ENCODE measurements at regions not wholly inside any gene's neighbourhood (a gene's known extent, or its start where the extent isn't known, plus 50 kb on each side); places are given as distances from the start of the nearest gene placed in this dataset.
"Not testable (repeated sequence)": the region's sequence is repeated elsewhere in the genome, so short reads cannot be mapped to it uniquely, and the experiment has no call there.

GRCh38 chr2:4972472-4972871 is 719.7 kb upstream of the SOX11 start:
- no peak for ATAC-seq
- H3K4me1 Mint-ChIP-seq: no peaks in the 10 kb centered on the region
- H3K9me3 Mint-ChIP-seq: peaks cover 7% of the 10 kb centered on the region
- no peak overlapping the region for H3K27ac Mint-ChIP-seq
- DNase-seq: no peak
- peaks cover 1% of the 10 kb centered on the region for H3K27me3 Mint-ChIP-seq
- H3K36me3 Mint-ChIP-seq (ENCODE audit: low read depth): no peaks in the 10 kb centered on the region
- no peak overlapping the region for H3K4me3 Mint-ChIP-seq

DNA sequence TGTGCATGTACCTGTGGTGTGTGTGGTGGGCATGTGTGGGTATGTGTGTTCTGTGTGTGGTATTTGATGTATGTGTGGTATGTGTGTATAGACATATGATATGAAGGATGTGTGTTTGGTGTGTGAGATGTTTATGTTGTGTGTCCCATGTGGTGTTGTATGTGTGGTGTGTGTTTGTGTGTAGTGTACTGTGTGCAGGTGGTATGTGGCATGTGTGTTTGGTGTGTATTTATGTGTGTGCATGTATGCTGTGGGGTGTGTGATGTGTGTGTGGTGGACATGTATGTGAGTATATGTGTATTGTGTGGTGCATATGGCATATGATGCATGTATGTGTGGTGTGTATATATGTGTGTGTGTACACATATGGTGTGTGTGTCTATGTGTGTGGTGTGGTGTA is 718.8 kb upstream of the SOX11 start:
- Mint-ChIP-seq H3K36me3 (ENCODE audit: low read depth) (no peaks in the 10 kb centered on the region), H3K27ac (no peak overlapping the region), H3K27me3 (peaks cover 1% of the 10 kb centered on the region), H3K9me3 (peaks cover 7% of the 10 kb centered on the region), H3K4me1 (no peaks in the 10 kb centered on the region), H3K4me3 (no peak overlapping the region)
- DNase-seq (no peak), ATAC-seq (no peak)

- no peak overlapping the region for H3K4me3 Mint-ChIP-seq
- DNase-seq (no peak), ATAC-seq (peak; percentile 49)
- no peaks in the 10 kb centered on the region for H3K36me3 Mint-ChIP-seq (ENCODE audit: low read depth)
- H3K27me3 Mint-ChIP-seq: peaks cover 1% of the 10 kb centered on the region
- H3K4me1 Mint-ChIP-seq: no peaks in the 10 kb centered on the region
- H3K9me3 Mint-ChIP-seq: peaks cover 7% of the 10 kb centered on the region
- H3K27ac Mint-ChIP-seq: no peak overlapping the region
Observed at GRCh38 chr2:4973973-4974372, 718.2 kb upstream of the SOX11 start.

DNA sequence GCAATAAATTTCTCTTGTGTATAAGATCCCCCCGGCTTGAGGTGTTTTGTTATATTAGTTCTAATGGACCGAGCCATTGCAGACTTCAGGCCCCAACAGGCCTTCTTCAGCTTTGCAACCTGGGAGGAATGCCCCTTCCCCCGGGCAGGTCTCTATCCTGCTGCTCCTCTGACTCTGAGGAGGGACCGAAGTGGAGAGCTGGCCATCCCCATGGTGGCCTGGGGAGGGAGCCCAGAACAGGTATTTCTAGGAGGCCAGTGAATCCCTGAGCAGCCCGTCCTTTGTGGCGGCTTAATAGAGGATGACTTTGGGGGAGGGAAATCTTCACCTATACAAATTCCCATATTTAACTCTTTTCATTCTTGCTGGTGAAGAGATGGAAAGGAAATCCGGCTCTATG is 715.8 kb upstream of the SOX11 start:
- ATAC-seq: no peak
- Mint-ChIP-seq H3K9me3 (peaks cover 5% of the 10 kb centered on the region), H3K4me3 (no peak overlapping the region), H3K36me3 (ENCODE audit: low read depth) (no peaks in the 10 kb centered on the region), H3K4me1 (no peaks in the 10 kb centered on the region), H3K27me3 (no peaks in the 10 kb centered on the region), H3K27ac (no peak overlapping the region)
- no peak for DNase-seq

DNA sequence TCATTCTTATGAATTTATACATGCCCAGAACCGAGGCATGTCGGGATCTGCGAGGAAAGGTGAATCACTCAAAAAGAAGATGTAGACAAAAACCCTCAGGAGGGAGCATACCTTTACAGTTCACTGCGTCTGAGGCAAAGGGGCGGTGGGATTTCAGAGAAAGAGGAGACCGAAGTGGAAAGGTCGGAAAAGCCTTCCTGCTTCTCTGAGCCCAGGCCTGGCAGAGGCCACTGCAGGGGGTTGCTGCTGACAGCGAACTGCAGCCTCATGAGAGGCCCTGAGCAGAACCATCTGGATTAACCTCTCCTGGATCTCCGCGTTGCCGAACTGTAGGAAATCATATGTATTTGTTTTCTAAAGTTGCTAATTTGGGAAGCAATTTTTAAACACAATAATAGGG is 713.1 kb upstream of the SOX11 start:
- ATAC-seq (no peak), DNase-seq (no peak)
- Mint-ChIP-seq H3K4me1 (no peaks in the 10 kb centered on the region), H3K4me3 (no peak overlapping the region), H3K27me3 (no peaks in the 10 kb centered on the region), H3K27ac (no peak overlapping the region), H3K9me3 (peaks cover 5% of the 10 kb centered on the region), H3K36me3 (ENCODE audit: low read depth) (no peaks in the 10 kb centered on the region)

DNA sequence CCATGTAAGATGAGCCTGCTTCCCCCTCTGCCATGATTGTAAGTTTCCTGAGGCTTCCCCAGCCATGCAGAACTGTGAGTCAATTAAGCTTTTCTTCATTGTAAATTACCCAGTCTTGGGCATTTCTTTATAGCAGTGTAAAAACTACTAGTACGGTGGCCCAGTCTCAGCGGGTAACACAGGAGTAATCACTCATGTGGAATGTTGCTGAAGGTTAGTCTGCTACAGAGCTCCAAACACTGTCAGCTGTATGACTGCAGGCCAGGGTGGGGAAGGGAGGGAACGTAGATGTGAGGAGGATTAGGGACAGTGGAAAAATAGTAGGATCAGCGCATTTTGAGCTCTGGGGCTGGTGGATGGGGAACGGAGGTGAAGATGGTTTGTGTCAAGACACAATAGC is 711.2 kb upstream of the SOX11 start:
- no peaks in the 10 kb centered on the region for H3K4me1 Mint-ChIP-seq
- ATAC-seq: no peak
- no peaks in the 10 kb centered on the region for H3K27me3 Mint-ChIP-seq
- peaks cover 5% of the 10 kb centered on the region for H3K9me3 Mint-ChIP-seq
- H3K36me3 Mint-ChIP-seq (ENCODE audit: low read depth): no peaks in the 10 kb centered on the region
- no peak for DNase-seq
- H3K27ac Mint-ChIP-seq: no peak overlapping the region
- no peak overlapping the region for H3K4me3 Mint-ChIP-seq

DNA sequence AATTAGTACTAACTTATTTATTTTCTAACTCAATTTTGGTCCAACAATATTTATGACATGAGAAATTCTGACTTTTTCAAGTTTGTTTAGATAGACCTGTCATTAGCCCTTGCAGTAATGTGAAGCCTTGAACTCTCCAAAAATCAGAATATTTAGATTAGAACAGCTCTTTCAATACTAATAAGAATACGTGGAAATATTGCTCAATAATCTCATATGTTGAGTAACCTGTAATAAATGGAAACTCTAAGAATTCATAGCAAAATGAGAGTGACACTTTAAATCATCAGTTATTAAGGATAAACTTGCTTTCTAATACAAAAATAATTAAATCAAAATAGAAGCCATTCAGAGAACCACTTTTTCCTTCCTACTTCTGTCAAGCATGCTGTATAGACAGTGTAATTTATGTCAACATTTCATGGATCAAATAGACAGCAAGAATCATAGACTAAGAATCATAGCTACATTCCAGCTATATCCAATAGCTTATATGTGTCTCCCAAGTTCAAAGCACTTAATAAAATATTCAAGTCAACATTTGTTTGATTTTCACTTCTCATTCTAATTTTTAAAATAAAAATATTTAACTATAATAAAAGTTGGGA is 710.3 kb upstream of the SOX11 start:
- no peaks in the 10 kb centered on the region for H3K36me3 Mint-ChIP-seq (ENCODE audit: low read depth)
- H3K27me3 Mint-ChIP-seq: no peaks in the 10 kb centered on the region
- H3K9me3 Mint-ChIP-seq: peaks cover 5% of the 10 kb centered on the region
- DNase-seq (no peak), ATAC-seq (no peak)
- no peak overlapping the region for H3K4me3 Mint-ChIP-seq
- no peaks in the 10 kb centered on the region for H3K4me1 Mint-ChIP-seq
- no peak overlapping the region for H3K27ac Mint-ChIP-seq

DNA sequence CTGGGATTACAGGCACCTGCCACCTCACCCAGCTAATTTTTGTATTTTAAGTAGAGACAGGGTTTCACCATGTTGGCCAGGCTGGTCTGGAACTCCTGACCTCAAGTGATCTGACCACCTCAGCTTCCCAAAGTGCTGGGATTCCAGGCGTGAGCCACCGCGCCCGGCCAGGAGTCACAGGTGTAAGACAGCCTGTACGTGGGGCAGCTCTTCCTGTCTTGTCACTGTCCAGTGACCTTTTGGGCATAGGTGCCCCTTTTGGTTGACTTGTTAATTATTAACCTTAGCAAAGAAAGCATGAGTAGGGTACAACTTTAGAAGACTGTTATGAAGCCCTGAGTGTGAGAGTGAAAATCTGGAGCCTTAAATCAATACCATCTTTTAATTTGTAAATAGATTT is 703.7 kb upstream of the SOX11 start:
- H3K27me3 Mint-ChIP-seq; H3K4me3 Mint-ChIP-seq; DNase-seq; ATAC-seq; H3K36me3 Mint-ChIP-seq (ENCODE audit: low read depth); H3K4me1 Mint-ChIP-seq; H3K27ac Mint-ChIP-seq; H3K9me3 Mint-ChIP-seq: not testable (repeated sequence)

GRCh38 chr2:4992226-4992625 is 700.0 kb upstream of the SOX11 start:
- Mint-ChIP-seq H3K27ac (no peak overlapping the region), H3K27me3 (no peaks in the 10 kb centered on the region), H3K4me3 (no peak overlapping the region), H3K36me3 (ENCODE audit: low read depth) (no peaks in the 10 kb centered on the region), H3K9me3 (peaks cover 5% of the 10 kb centered on the region), H3K4me1 (no peaks in the 10 kb centered on the region)
- ATAC-seq (no peak), DNase-seq (no peak)

DNA sequence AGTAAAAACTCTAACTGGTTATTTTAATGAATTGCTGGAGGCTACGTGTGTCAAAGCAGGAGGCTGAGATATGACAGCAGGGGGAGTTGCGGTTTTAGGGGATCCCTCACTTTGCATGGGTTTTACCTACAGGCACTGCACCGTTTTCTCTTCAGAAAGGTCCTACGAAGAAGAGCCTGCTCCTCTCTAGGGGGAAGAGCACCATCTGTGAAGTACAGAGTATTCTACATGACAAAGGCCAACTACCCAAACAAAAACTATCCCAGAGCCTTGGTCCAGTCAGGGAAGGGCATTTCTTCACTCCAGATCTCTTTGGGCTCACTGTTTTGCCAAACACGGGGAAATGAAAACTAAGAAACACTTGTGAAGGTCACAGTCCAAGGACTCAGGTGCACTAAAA is 696.7 kb upstream of the SOX11 start:
- Mint-ChIP-seq H3K36me3 (ENCODE audit: low read depth) (no peaks in the 10 kb centered on the region), H3K4me1 (no peaks in the 10 kb centered on the region), H3K9me3 (peaks cover 11% of the 10 kb centered on the region), H3K4me3 (no peak overlapping the region), H3K27me3 (no peaks in the 10 kb centered on the region), H3K27ac (no peak overlapping the region)
- ATAC-seq (no peak), DNase-seq (no peak)

DNA sequence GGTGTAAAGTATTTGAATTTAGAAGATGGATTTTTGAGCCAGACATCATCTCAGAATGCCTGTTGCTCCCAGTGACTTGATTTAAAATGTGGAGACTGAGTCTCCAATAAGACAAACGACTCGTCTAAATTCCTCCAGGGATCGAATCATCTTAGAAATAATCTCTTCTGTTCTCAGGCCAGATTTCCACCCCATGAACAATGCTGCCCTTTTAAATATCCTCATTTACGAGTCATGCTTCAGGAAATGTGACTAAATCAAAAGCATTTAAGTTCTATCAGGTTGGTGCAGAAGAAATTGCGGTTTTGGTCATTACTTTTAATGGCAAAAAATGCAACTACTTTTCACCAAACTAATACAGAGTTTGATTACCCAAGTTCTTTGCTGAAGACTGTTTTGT is 684.6 kb upstream of the SOX11 start:
- Mint-ChIP-seq H3K27ac (no peak overlapping the region), H3K36me3 (ENCODE audit: low read depth) (no peaks in the 10 kb centered on the region), H3K4me1 (no peaks in the 10 kb centered on the region), H3K4me3 (no peak overlapping the region), H3K9me3 (peaks cover 13% of the 10 kb centered on the region), H3K27me3 (no peaks in the 10 kb centered on the region)
- DNase-seq (no peak), ATAC-seq (no peak)

- Mint-ChIP-seq H3K36me3 (ENCODE audit: low read depth) (no peaks in the 10 kb centered on the region), H3K4me3 (no peak overlapping the region), H3K4me1 (no peaks in the 10 kb centered on the region), H3K27ac (no peak overlapping the region), H3K27me3 (no peaks in the 10 kb centered on the region), H3K9me3 (peaks cover 22% of the 10 kb centered on the region)
- no peak for ATAC-seq
- DNase-seq: no peak
Observed at GRCh38 chr2:5019324-5019723, 672.9 kb upstream of the SOX11 start.

DNA sequence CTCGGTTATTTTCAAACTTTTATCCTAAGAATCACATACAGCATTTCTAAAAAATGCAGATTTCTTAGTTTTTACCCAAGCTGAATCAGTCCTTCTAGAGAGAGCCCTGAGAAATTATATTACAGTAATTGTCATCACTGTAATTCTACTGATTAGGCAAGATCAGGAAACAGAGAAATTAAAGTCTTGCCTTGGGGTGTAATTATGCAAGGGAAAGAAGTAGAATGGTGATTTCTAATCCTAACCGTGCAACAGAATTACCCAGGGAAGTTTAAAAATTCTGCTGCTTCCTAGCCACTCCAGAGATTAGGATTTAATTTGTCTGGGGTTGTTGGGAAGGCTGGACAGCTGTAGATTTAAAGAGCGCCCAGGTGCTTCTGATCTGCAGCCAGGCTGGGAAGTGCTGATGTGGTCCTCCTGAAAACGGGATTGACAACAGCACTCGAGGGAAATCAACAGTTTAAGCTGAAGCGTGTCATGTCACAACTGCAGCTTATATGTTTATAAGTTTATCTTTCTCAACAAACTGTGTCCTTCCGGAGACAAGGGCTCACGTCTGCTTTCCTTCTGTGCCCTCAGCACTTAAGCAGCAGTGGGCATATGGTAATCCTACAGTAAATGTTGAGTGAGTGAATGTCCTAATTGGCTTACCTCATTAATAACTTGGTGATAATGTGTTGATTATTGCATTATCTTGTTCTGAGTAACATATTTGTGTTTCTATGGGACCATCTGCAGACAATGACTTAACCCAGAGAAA is 671.9 kb upstream of the SOX11 start:
- Mint-ChIP-seq H3K4me1 (no peaks in the 10 kb centered on the region), H3K27ac (no peak overlapping the region), H3K27me3 (no peaks in the 10 kb centered on the region), H3K9me3 (peaks cover 22% of the 10 kb centered on the region), H3K4me3 (no peak overlapping the region), H3K36me3 (ENCODE audit: low read depth) (no peaks in the 10 kb centered on the region)
- no peak for ATAC-seq
- no peak for DNase-seq

- no peak overlapping the region for H3K27ac Mint-ChIP-seq
- no peaks in the 10 kb centered on the region for H3K27me3 Mint-ChIP-seq
- no peak for DNase-seq
- no peak for ATAC-seq
- H3K4me3 Mint-ChIP-seq: no peak overlapping the region
- no peaks in the 10 kb centered on the region for H3K4me1 Mint-ChIP-seq
- no peaks in the 10 kb centered on the region for H3K36me3 Mint-ChIP-seq (ENCODE audit: low read depth)
- peaks cover 22% of the 10 kb centered on the region for H3K9me3 Mint-ChIP-seq
Observed at GRCh38 chr2:5021136-5021535, 671.0 kb upstream of the SOX11 start.

DNA sequence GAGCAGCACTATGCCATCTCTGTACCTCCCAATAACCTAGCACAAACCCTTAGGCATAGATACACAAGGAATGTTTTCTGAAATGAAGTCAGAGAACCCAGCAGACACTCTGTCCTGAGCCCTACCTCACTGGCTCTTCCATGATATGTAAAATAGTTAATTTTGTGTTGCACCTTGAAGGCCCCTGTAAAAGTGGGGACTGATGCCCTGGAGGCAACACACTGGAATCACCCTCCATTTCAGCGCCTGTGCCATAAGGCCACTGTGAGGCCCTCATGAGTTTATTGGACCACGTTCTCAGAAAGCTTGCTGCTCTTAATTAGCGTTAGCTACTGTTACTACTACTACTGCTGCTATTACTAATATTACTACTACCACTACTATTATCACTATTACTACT is 670.1 kb upstream of the SOX11 start:
- no peak for DNase-seq

More for the DNA sequence above, 670.1 kb upstream of the SOX11 start:
- H3K36me3 Mint-ChIP-seq (ENCODE audit: low read depth): no peaks in the 10 kb centered on the region
- no peak overlapping the region for H3K27ac Mint-ChIP-seq
- no peak for ATAC-seq
- H3K4me1 Mint-ChIP-seq: no peaks in the 10 kb centered on the region
- H3K4me3 Mint-ChIP-seq: no peak overlapping the region
- no peaks in the 10 kb centered on the region for H3K27me3 Mint-ChIP-seq
- H3K9me3 Mint-ChIP-seq: peaks cover 22% of the 10 kb centered on the region
